CD14-positive monocyte (primary cell): ENCODE measurements at regions not wholly inside any gene's neighbourhood (a gene's known extent, or its start where the extent isn't known, plus 50 kb on each side); places are given as distances from the start of the nearest gene placed in this dataset.
A peak's percentile ranks its signal among the peaks of the same experiment; 100 is the strongest.

Source experiments
- DNase-seq, 3 donors: peaks; one replicate each; pipeline ENCODE4 v3.0.0-alpha.2; 2011 to 2022
- H2AFZ ChIP-seq: 2 replicates; pipeline ENCODE4 v1.6.0; 2012; ENCODE audit warnings: mild to moderate bottlenecking, low read depth, low read length, inconsistent platforms; ENCODE audit not compliant: insufficient read depth, poor library complexity, severe bottlenecking
- H3K27ac ChIP-seq, 2 donors: 1 replicate in 1 of 2; 2 replicates in 1 of 2; pipeline ENCODE4 v1.5.1; 2012 to 2013; ENCODE audit warnings: low read length in 2 of 2, control low read depth in 1 of 2, inconsistent platforms in 1 of 2, low read depth in 1 of 2, mild to moderate bottlenecking in 1 of 2
- H3K27me3 ChIP-seq, 2 donors: one replicate each; pipeline versions ENCODE4 v1.6.0 to v1.6.1; 2011 to 2013; ENCODE audit warnings: low read length in 2 of 2; ENCODE audit not compliant: control insufficient read depth in 2 of 2, insufficient read depth in 2 of 2
- H3K36me3 ChIP-seq, 2 donors: replicated peaks in 1 of 2; 1 replicate in 1 of 2; 2 replicates in 1 of 2; pipeline versions ENCODE4 v1.5.1 to v1.6.1; 2012 to 2013; ENCODE audit warnings: low read length in 2 of 2, control low read depth in 1 of 2, inconsistent platforms in 1 of 2, mild to moderate bottlenecking in 1 of 2; ENCODE audit not compliant: insufficient read depth in 2 of 2, control insufficient read depth in 1 of 2
- H3K4me1 ChIP-seq, 2 donors: 1 replicate in 1 of 2; 2 replicates in 1 of 2; pipeline versions ENCODE4 v1.5.1 to v1.6.1; 2012 to 2013; ENCODE audit warnings: low read length in 2 of 2, control low read depth in 1 of 2, inconsistent platforms in 1 of 2, mild to moderate bottlenecking in 1 of 2, moderate library complexity in 1 of 2; ENCODE audit not compliant: insufficient read depth in 2 of 2, control insufficient read depth in 1 of 2
- H3K4me2 ChIP-seq: replicated peaks from 2 replicates; pipeline ENCODE3; 2012; ENCODE audit warnings: low read length, moderate library complexity, mild to moderate bottlenecking; ENCODE audit not compliant: poor library complexity, severe bottlenecking; ENCODE audit errors: extremely low read depth
- H3K4me3 ChIP-seq, 3 experiments: fragments of 200-600 bp in 1 of 3; sonication (generic) in 1 of 3; replicated peaks in 1 of 3; 1 replicate in 2 of 3; 2 replicates in 1 of 3; pipeline ENCODE4 v1.5.1; 2011 to 2013; ENCODE audit warnings: low read length in 3 of 3, mild to moderate bottlenecking in 3 of 3, control low read depth in 2 of 3, low read depth in 2 of 3, inconsistent platforms in 1 of 3, moderate library complexity in 1 of 3
- H3K79me2 ChIP-seq: 2 replicates; pipeline ENCODE4 v1.6.0; 2012; ENCODE audit warnings: mild to moderate bottlenecking, control low read depth, inconsistent platforms, low read length, moderate library complexity; ENCODE audit not compliant: insufficient read depth
- H3K9ac ChIP-seq: 2 replicates; pipeline ENCODE4 v1.6.0; 2017; ENCODE audit warnings: low read length, mild to moderate bottlenecking; ENCODE audit not compliant: insufficient read depth, poor library complexity, severe bottlenecking
- H3K9me3 ChIP-seq, 2 donors: replicated peaks in 1 of 2; 1 replicate in 1 of 2; 2 replicates in 1 of 2; pipeline versions ENCODE4 v1.5.1 to v1.6.1; 2012 to 2013; ENCODE audit warnings: low read length in 2 of 2, control low read depth in 1 of 2; ENCODE audit not compliant: control insufficient read depth in 1 of 2, insufficient read depth in 1 of 2
- H4K20me1 ChIP-seq: 2 replicates; pipeline ENCODE4 v1.6.0; 2012; ENCODE audit warnings: mild to moderate bottlenecking, low read length, control low read depth, moderate library complexity; ENCODE audit not compliant: insufficient read depth
- H3K27ac Mint-ChIP-seq, 7 donors: one replicate each; pipeline ENCODE4 v1.8.0; 2020; ENCODE audit warnings: mild to moderate bottlenecking in 7 of 7, mixed read lengths in 7 of 7, moderate library complexity in 6 of 7, inconsistent platforms in 2 of 7
- H3K27me3 Mint-ChIP-seq, 3 donors: one replicate each; pipeline ENCODE4 v1.8.0; 2021 to 2022; ENCODE audit warnings: low read depth in 3 of 3, mild to moderate bottlenecking in 3 of 3, mixed read lengths in 3 of 3, moderate library complexity in 3 of 3, inconsistent platforms in 1 of 3
- H3K36me3 Mint-ChIP-seq, 2 donors: one replicate each; pipeline ENCODE4 v1.8.0; 2020; ENCODE audit warnings: mixed read lengths in 2 of 2, inconsistent platforms in 1 of 2, mild to moderate bottlenecking in 1 of 2
- H3K4me1 Mint-ChIP-seq: one replicate; pipeline ENCODE4 v1.8.0; 2020; ENCODE audit warnings: mild to moderate bottlenecking, mixed read lengths
- H3K4me3 Mint-ChIP-seq, 2 donors: one replicate each; pipeline ENCODE4 v1.8.0; 2020; ENCODE audit warnings: mild to moderate bottlenecking in 2 of 2, mixed read lengths in 2 of 2, moderate library complexity in 1 of 2
- H3K9me3 Mint-ChIP-seq, 7 donors: one replicate each; pipeline ENCODE4 v1.8.0; 2020 to 2022; ENCODE audit warnings: mixed read lengths in 7 of 7, mild to moderate bottlenecking in 6 of 7, moderate library complexity in 6 of 7, inconsistent platforms in 2 of 7
- WGBS: methylation state at CpG from one replicate; pipeline ENCODE4 v1.1.5; 2013; ENCODE audit warnings: missing lambda C conversion rate; ENCODE audit not compliant: insufficient coverage; 5-methylcytosine and 5-hydroxymethylcytosine counted together
- intact Hi-C, 2 donors: fragments of 100-400 bp; cut with micrococcal nuclease; formaldehyde crosslinking; loops; one replicate each; pipeline versions ENCODE4 v1.15.0 to v1.15.1; 2023
- TF ChIP-seq, protein P1 (sequence below): fragments of 200-600 bp; IDR thresholded peaks from one replicate; pipeline ENCODE4 v1.8.0; 2022; ENCODE audit warnings: antibody characterized with exemption, mild to moderate bottlenecking

DNA sequence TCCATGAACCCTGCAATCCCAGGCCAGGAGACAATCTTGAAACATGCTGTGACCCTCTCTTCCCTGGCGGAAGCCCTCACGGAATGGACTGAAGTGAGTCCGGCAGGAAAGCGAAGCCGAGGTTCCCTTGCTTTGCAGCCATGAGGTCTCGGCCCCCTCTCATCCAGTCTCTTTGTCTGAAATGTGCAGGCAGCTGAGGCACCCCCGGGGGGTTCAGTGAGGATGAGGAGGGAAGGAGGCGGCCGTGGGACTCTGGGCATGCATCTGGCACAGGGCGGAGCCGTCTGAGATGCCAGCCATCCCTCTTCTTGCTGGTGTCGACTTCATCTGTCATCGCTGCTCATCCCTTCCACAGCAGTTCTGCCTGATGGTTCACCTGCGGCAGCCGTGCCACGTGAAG lies 1485.7 kb downstream of the BRD1 start:
- Mint-ChIP-seq H3K27ac (no peak overlapping the region), H3K36me3 (no peaks in the 10 kb centered on the region), H3K4me1 (no peaks in the 10 kb centered on the region), H3K27me3 (peaks cover 8 to 13% (median 12%) of the 10 kb centered on the region in 3 donors), H3K4me3 (no peak overlapping the region), H3K9me3 (peaks cover 0 to 1% (median 0%) of the 10 kb centered on the region in 7 donors)
- TF ChIP-seq, protein P1, sequence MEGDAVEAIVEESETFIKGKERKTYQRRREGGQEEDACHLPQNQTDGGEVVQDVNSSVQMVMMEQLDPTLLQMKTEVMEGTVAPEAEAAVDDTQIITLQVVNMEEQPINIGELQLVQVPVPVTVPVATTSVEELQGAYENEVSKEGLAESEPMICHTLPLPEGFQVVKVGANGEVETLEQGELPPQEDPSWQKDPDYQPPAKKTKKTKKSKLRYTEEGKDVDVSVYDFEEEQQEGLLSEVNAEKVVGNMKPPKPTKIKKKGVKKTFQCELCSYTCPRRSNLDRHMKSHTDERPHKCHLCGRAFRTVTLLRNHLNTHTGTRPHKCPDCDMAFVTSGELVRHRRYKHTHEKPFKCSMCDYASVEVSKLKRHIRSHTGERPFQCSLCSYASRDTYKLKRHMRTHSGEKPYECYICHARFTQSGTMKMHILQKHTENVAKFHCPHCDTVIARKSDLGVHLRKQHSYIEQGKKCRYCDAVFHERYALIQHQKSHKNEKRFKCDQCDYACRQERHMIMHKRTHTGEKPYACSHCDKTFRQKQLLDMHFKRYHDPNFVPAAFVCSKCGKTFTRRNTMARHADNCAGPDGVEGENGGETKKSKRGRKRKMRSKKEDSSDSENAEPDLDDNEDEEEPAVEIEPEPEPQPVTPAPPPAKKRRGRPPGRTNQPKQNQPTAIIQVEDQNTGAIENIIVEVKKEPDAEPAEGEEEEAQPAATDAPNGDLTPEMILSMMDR = no peak
- Histone ChIP-seq H2AFZ (no peak overlapping the region), H3K9me3 (no peaks in the 10 kb centered on the region), H3K79me2 (no peaks in the 10 kb centered on the region), H3K36me3 (no peaks in the 10 kb centered on the region), H3K4me3 (no peak overlapping the region), H3K27me3 (no peaks in the 10 kb centered on the region), H3K9ac (no peak overlapping the region), H3K4me2 (no peak overlapping the region), H3K27ac (no peak overlapping the region), H4K20me1 (no peaks in the 10 kb centered on the region), H3K4me1 (no peaks in the 10 kb centered on the region)
- intact Hi-C loops = no loop called here
- no peak for DNase-seq
- WGBS = 90% methylated on average over 13 of the region's 16 CpGs

DNA sequence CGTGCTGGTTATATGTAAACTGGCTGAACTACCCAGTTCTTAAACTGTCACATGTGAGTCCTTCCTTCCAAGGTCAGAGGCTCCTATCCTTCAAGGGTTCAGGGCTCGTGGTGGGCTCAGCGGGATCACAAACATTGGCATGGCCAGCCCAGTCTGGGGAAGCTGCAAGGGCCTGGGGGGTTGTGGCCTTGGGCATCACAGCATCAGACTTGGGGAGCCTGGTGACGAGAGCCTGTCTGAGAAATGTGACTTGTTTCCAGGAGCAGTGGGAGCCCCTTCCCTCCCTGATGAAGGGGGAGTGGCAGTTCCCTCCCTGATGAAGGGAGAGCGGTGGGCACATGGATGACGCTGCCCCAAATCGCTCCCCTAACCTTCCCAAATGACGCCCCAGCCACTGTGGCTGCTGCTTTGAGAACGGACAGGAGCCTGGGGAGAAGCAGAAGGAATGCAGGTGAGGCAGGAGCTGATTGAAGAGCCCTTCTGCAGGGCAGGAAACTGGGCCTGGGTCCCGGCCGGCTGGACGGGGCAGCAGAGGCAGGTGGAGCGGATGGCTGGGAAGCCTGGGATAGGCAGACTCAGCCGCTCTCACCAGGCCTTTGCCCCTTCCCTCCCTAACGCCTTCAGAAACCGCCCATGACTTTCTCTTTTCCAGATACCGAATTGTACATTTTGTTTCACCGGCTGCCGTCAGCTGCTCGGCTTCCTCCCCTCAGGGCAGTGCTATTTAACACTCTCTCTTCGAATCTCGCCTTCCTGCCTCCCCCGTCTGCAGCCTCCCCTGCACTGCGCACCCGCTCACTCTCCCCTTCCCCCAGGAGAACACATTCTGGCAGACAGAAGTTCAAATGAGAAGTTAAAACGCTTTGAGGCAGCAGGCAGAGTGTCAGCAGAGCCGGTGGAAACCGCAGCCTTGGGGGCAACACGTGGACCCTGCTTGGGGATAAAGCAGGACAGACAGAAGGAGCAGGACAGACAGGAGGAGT lies 1486.7 kb downstream of the BRD1 start:
- H3K4me1 ChIP-seq = no peaks in the 10 kb centered on the region
- peaks cover 0 to 3% (median 0%) of the 10 kb centered on the region in 7 donors for H3K9me3 Mint-ChIP-seq
- H3K9me3 ChIP-seq = no peaks in the 10 kb centered on the region
- DNase-seq = no peak
- peaks cover 10 to 12% (median 10%) of the 10 kb centered on the region in 3 donors for H3K27me3 Mint-ChIP-seq
- peak overlapping the region in 1 of 2 donors; percentile 20 for H3K4me3 Mint-ChIP-seq
- no peak overlapping the region for H2AFZ ChIP-seq
- H3K36me3 ChIP-seq = no peaks in the 10 kb centered on the region
- 28% methylated on average over 19 of the region's 29 CpGs for WGBS
- H3K27ac Mint-ChIP-seq = no peak overlapping the region
- no peaks in the 10 kb centered on the region for H3K4me1 Mint-ChIP-seq
- H3K9ac ChIP-seq = no peak overlapping the region
- no peak overlapping the region for H3K4me3 ChIP-seq
- H3K4me2 ChIP-seq = no peak overlapping the region
- no peaks in the 10 kb centered on the region for H3K36me3 Mint-ChIP-seq
- TF ChIP-seq, protein P1 = no peak
- H4K20me1 ChIP-seq = no peaks in the 10 kb centered on the region
- intact Hi-C loops = no loop called here
- no peaks in the 10 kb centered on the region for H3K27me3 ChIP-seq
- no peaks in the 10 kb centered on the region for H3K79me2 ChIP-seq
- H3K27ac ChIP-seq = no peak overlapping the region
